Immature natural killer cell (primary cell): ENCODE measurements at regions not wholly inside any gene's neighbourhood (a gene's known extent, or its start where the extent isn't known, plus 50 kb on each side); places are given as distances from the start of the nearest gene placed in this dataset.

ENCODE experiments used
- DNase-seq, 3 donors: peaks; one replicate each; pipeline ENCODE4 v3.0.0; 2022; ENCODE audit warnings: mixed read lengths in 1 of 3
- H3K27ac Mint-ChIP-seq, 6 donors: one replicate each; pipeline ENCODE4 v1.8.0; 2020; ENCODE audit warnings: mixed read lengths in 6 of 6, mild to moderate bottlenecking in 5 of 6, inconsistent platforms in 4 of 6, moderate library complexity in 3 of 6
- H3K27me3 Mint-ChIP-seq, 3 donors: one replicate each; pipeline ENCODE4 v1.8.0; 2020 to 2021; ENCODE audit warnings: low read depth in 3 of 3, mild to moderate bottlenecking in 3 of 3, mixed read lengths in 3 of 3, moderate library complexity in 3 of 3, inconsistent platforms in 1 of 3
- H3K36me3 Mint-ChIP-seq, 3 donors: one replicate each; pipeline ENCODE4 v1.8.0; 2020; ENCODE audit warnings: mixed read lengths in 3 of 3, inconsistent platforms in 2 of 3, mild to moderate bottlenecking in 2 of 3
- H3K4me1 Mint-ChIP-seq, 2 donors: one replicate each; pipeline ENCODE4 v1.8.0; 2020; ENCODE audit warnings: inconsistent platforms in 2 of 2, mild to moderate bottlenecking in 2 of 2, mixed read lengths in 2 of 2, moderate library complexity in 1 of 2
- H3K4me3 Mint-ChIP-seq, 5 donors: one replicate each; pipeline ENCODE4 v1.8.0; 2020; ENCODE audit warnings: mild to moderate bottlenecking in 5 of 5, mixed read lengths in 5 of 5, inconsistent platforms in 3 of 5, moderate library complexity in 3 of 5
- H3K9me3 Mint-ChIP-seq, 6 donors: one replicate each; pipeline ENCODE4 v1.8.0; 2020; ENCODE audit warnings: mild to moderate bottlenecking in 6 of 6, mixed read lengths in 6 of 6, inconsistent platforms in 4 of 6, moderate library complexity in 3 of 6

- peaks cover 0 to 9% (median 3%) of the 10 kb centered on the region in 6 donors for H3K9me3 Mint-ChIP-seq
- H3K36me3 Mint-ChIP-seq: no peaks in the 10 kb centered on the region
- no peaks in the 10 kb centered on the region for H3K27me3 Mint-ChIP-seq
- H3K4me1 Mint-ChIP-seq: no peaks in the 10 kb centered on the region
- no peak overlapping the region for H3K4me3 Mint-ChIP-seq
- DNase-seq: no peak
- H3K27ac Mint-ChIP-seq: no peak overlapping the region
Observed at GRCh38 chr2:226155093-226155875, 644.3 kb downstream of the IRS1 start.

- H3K27me3 Mint-ChIP-seq: no peaks in the 10 kb centered on the region
- H3K4me1 Mint-ChIP-seq: no peaks in the 10 kb centered on the region
- no peaks in the 10 kb centered on the region for H3K36me3 Mint-ChIP-seq
- H3K9me3 Mint-ChIP-seq: peaks cover 0 to 9% (median 2%) of the 10 kb centered on the region in 6 donors
- no peak overlapping the region for H3K27ac Mint-ChIP-seq
- no peak overlapping the region for H3K4me3 Mint-ChIP-seq
- no peak for DNase-seq
Observed at GRCh38 chr2:226154610-226155009, 645.0 kb downstream of the IRS1 start.

- Mint-ChIP-seq H3K27ac (no peak overlapping the region), H3K4me1 (no peaks in the 10 kb centered on the region), H3K4me3 (no peak overlapping the region), H3K9me3 (peaks cover 0 to 9% (median 1%) of the 10 kb centered on the region in 6 donors), H3K27me3 (no peaks in the 10 kb centered on the region), H3K36me3 (no peaks in the 10 kb centered on the region)
- no peak for DNase-seq
Observed at GRCh38 chr2:226153553-226153952, 646.1 kb downstream of the IRS1 start.

- Mint-ChIP-seq H3K9me3 (peaks cover 0 to 5% (median 1%) of the 10 kb centered on the region in 6 donors), H3K4me1 (no peaks in the 10 kb centered on the region), H3K36me3 (no peaks in the 10 kb centered on the region), H3K4me3 (no peak overlapping the region), H3K27ac (no peak overlapping the region), H3K27me3 (no peaks in the 10 kb centered on the region)
- DNase-seq: no peak
Observed at GRCh38 chr2:226151157-226151556, 648.5 kb downstream of the IRS1 start.

- Mint-ChIP-seq H3K4me3 (no peak overlapping the region), H3K4me1 (no peaks in the 10 kb centered on the region), H3K27ac (no peak overlapping the region), H3K27me3 (peaks cover 0 to 1% (median 0%) of the 10 kb centered on the region in 3 donors), H3K36me3 (no peaks in the 10 kb centered on the region), H3K9me3 (peaks cover 0 to 10% (median 2%) of the 10 kb centered on the region in 6 donors)
- no peak for DNase-seq
Observed at GRCh38 chr2:226143091-226143490, 656.5 kb downstream of the IRS1 start.

- peaks cover 0 to 1% (median 0%) of the 10 kb centered on the region in 3 donors for H3K27me3 Mint-ChIP-seq
- H3K4me1 Mint-ChIP-seq: no peaks in the 10 kb centered on the region
- no peak overlapping the region for H3K27ac Mint-ChIP-seq
- no peak overlapping the region for H3K4me3 Mint-ChIP-seq
- H3K36me3 Mint-ChIP-seq: no peaks in the 10 kb centered on the region
- H3K9me3 Mint-ChIP-seq: peaks cover 0 to 10% (median 2%) of the 10 kb centered on the region in 6 donors
- no peak for DNase-seq
Observed at GRCh38 chr2:226142463-226142862, 657.2 kb downstream of the IRS1 start.

GRCh38 chr2:226140594-226140993 is 659.0 kb downstream of the IRS1 start:
- H3K27ac Mint-ChIP-seq: no peak overlapping the region
- no peaks in the 10 kb centered on the region for H3K4me1 Mint-ChIP-seq
- no peak for DNase-seq
- H3K9me3 Mint-ChIP-seq: peaks cover 0 to 14% (median 4%) of the 10 kb centered on the region in 6 donors
- no peaks in the 10 kb centered on the region for H3K36me3 Mint-ChIP-seq
- H3K27me3 Mint-ChIP-seq: peaks cover 0 to 1% (median 0%) of the 10 kb centered on the region in 3 donors
- H3K4me3 Mint-ChIP-seq: no peak overlapping the region

- Mint-ChIP-seq H3K4me1 (no peaks in the 10 kb centered on the region), H3K36me3 (no peaks in the 10 kb centered on the region)
Observed at GRCh38 chr2:226139759-226140158, 659.9 kb downstream of the IRS1 start.

GRCh38 chr2:226137201-226137811 is 662.3 kb downstream of the IRS1 start:
- Mint-ChIP-seq H3K4me3 (no peak overlapping the region), H3K36me3 (no peaks in the 10 kb centered on the region), H3K9me3 (peaks cover 0 to 12% (median 5%) of the 10 kb centered on the region in 6 donors), H3K27me3 (peaks cover 0 to 1% (median 0%) of the 10 kb centered on the region in 3 donors), H3K4me1 (no peaks in the 10 kb centered on the region), H3K27ac (no peak overlapping the region)
- DNase-seq: no peak

More at GRCh38 chr2:226139759-226140158, 659.9 kb downstream of the IRS1 start:
- H3K27ac Mint-ChIP-seq: no peak overlapping the region
- H3K9me3 Mint-ChIP-seq: peaks cover 0 to 10% (median 4%) of the 10 kb centered on the region in 6 donors
- peaks cover 0 to 1% (median 0%) of the 10 kb centered on the region in 3 donors for H3K27me3 Mint-ChIP-seq
- H3K4me3 Mint-ChIP-seq: no peak overlapping the region
- DNase-seq: no peak

- Mint-ChIP-seq H3K36me3 (no peaks in the 10 kb centered on the region), H3K4me1 (no peaks in the 10 kb centered on the region), H3K27ac (no peak overlapping the region), H3K27me3 (peaks cover 0 to 1% (median 0%) of the 10 kb centered on the region in 3 donors), H3K4me3 (no peak overlapping the region), H3K9me3 (peaks cover 0 to 12% (median 7%) of the 10 kb centered on the region in 6 donors)
- no peak for DNase-seq
Observed at GRCh38 chr2:226136739-226137138, 662.9 kb downstream of the IRS1 start.

GRCh38 chr2:226135861-226136548 is 663.6 kb downstream of the IRS1 start:
- peaks cover 0 to 12% (median 7%) of the 10 kb centered on the region in 6 donors for H3K9me3 Mint-ChIP-seq
- H3K4me3 Mint-ChIP-seq: no peak overlapping the region
- no peaks in the 10 kb centered on the region for H3K4me1 Mint-ChIP-seq
- H3K27ac Mint-ChIP-seq: no peak overlapping the region
- H3K27me3 Mint-ChIP-seq: peaks cover 0 to 1% (median 0%) of the 10 kb centered on the region in 3 donors
- DNase-seq: no peak
- no peaks in the 10 kb centered on the region for H3K36me3 Mint-ChIP-seq

GRCh38 chr2:226132323-226133215 is 667.1 kb downstream of the IRS1 start:
- Mint-ChIP-seq H3K27me3 (no peaks in the 10 kb centered on the region), H3K9me3 (peaks cover 0 to 12% (median 4%) of the 10 kb centered on the region in 6 donors), H3K27ac (no peak overlapping the region), H3K4me3 (no peak overlapping the region), H3K36me3 (no peaks in the 10 kb centered on the region), H3K4me1 (no peaks in the 10 kb centered on the region)
- no peak for DNase-seq

- no peak overlapping the region for H3K4me3 Mint-ChIP-seq
- no peaks in the 10 kb centered on the region for H3K27me3 Mint-ChIP-seq
- no peaks in the 10 kb centered on the region for H3K36me3 Mint-ChIP-seq
- H3K4me1 Mint-ChIP-seq: no peaks in the 10 kb centered on the region
- DNase-seq: no peak
- peaks cover 0 to 12% (median 5%) of the 10 kb centered on the region in 6 donors for H3K9me3 Mint-ChIP-seq
- no peak overlapping the region for H3K27ac Mint-ChIP-seq
Observed at GRCh38 chr2:226131299-226131784, 668.3 kb downstream of the IRS1 start.
